HEK293T (cell line): ENCODE measurements at regions not wholly inside any gene's neighbourhood (a gene's known extent, or its start where the extent isn't known, plus 50 kb on each side); places are given as distances from the start of the nearest gene placed in this dataset.

ENCODE experiments used
- CTCF ChIA-PET: fragments of 350-600 bp; formaldehyde crosslinking; extraction: SDS; loops from one replicate; lab custom pipeline; 2021; ENCODE audit warnings: antibody characterized with exemption, inconsistent platforms; lab: Yijun Ruan, JAX
- POLR2A ChIA-PET: fragments of 350-600 bp; formaldehyde crosslinking; extraction: SDS; loops from one replicate; lab custom pipeline; 2020; ENCODE audit warnings: antibody characterized with exemption, inconsistent platforms; lab: Yijun Ruan, JAX
- DNase-seq: peaks from one replicate; pipeline ENCODE4 v3.0.0; 2012; ENCODE audit warnings: mixed read lengths; ENCODE audit errors: extremely low spot score
- ARNT ChIP-seq: fragments of 450-650 bp; IDR thresholded peaks from 2 replicates; pipeline ENCODE4 v1.6.1; 2017; ENCODE audit warnings: mild to moderate bottlenecking
- BHLHE40 ChIP-seq: fragments of 450-650 bp; IDR thresholded peaks from 2 replicates; pipeline ENCODE4 v1.6.1; 2016; ENCODE audit warnings: mild to moderate bottlenecking, moderate library complexity, borderline replicate concordance
- CTBP1 ChIP-seq: fragments of 450-650 bp; IDR thresholded peaks from 2 replicates; pipeline ENCODE4 v1.6.1; 2016; ENCODE audit warnings: borderline replicate concordance
- ELF4 ChIP-seq: fragments of 450-650 bp; IDR thresholded peaks from 2 replicates; pipeline ENCODE4 v1.6.1; 2017; ENCODE audit warnings: antibody characterized with exemption
- FOXA1 ChIP-seq: fragments of 450-650 bp; IDR thresholded peaks from 2 replicates; pipeline ENCODE4 v1.6.1; 2016; ENCODE audit warnings: mild to moderate bottlenecking
- FOXK2 ChIP-seq: fragments of 450-650 bp; IDR thresholded peaks from 2 replicates; pipeline ENCODE4 v1.6.1; 2016; ENCODE audit warnings: mild to moderate bottlenecking
- FOXM1 ChIP-seq: fragments of 450-650 bp; IDR thresholded peaks from 2 replicates; pipeline ENCODE4 v1.6.1; 2017; ENCODE audit warnings: mild to moderate bottlenecking, borderline replicate concordance
- HDGF ChIP-seq: fragments of 450-650 bp; IDR thresholded peaks from 2 replicates; pipeline ENCODE4 v1.6.1; 2017; ENCODE audit warnings: antibody characterized with exemption, borderline replicate concordance
- L3MBTL2 ChIP-seq: fragments of 450-650 bp; conservative IDR thresholded peaks from 2 replicates; pipeline ENCODE4 v1.6.1; 2016; ENCODE audit warnings: mild to moderate bottlenecking
- LEF1 ChIP-seq: fragments of 450-650 bp; IDR thresholded peaks from 2 replicates; pipeline ENCODE4 v1.6.1; 2017; ENCODE audit warnings: mild to moderate bottlenecking, borderline replicate concordance
- NFRKB ChIP-seq: fragments of 450-650 bp; IDR thresholded peaks from 2 replicates; pipeline ENCODE4 v1.6.1; 2016; ENCODE audit warnings: mild to moderate bottlenecking, moderate library complexity
- SP1 ChIP-seq: fragments of 450-650 bp; IDR thresholded peaks from 2 replicates; pipeline ENCODE4 v1.6.1; 2017
- SUZ12 ChIP-seq: fragments of 450-650 bp; IDR thresholded peaks from 2 replicates; pipeline ENCODE4 v1.6.1; 2016; ENCODE audit warnings: mild to moderate bottlenecking
- TARDBP ChIP-seq: fragments of 450-650 bp; IDR thresholded peaks from 2 replicates; pipeline ENCODE4 v1.6.1; 2016
- ZNF384 ChIP-seq: fragments of 450-650 bp; IDR thresholded peaks from 2 replicates; pipeline ENCODE4 v1.6.1; 2016
- TF ChIP-seq, protein P1 (sequence below): fragments of 450-650 bp; IDR thresholded peaks from 2 replicates; pipeline ENCODE4 v1.6.1; 2016

DNA sequence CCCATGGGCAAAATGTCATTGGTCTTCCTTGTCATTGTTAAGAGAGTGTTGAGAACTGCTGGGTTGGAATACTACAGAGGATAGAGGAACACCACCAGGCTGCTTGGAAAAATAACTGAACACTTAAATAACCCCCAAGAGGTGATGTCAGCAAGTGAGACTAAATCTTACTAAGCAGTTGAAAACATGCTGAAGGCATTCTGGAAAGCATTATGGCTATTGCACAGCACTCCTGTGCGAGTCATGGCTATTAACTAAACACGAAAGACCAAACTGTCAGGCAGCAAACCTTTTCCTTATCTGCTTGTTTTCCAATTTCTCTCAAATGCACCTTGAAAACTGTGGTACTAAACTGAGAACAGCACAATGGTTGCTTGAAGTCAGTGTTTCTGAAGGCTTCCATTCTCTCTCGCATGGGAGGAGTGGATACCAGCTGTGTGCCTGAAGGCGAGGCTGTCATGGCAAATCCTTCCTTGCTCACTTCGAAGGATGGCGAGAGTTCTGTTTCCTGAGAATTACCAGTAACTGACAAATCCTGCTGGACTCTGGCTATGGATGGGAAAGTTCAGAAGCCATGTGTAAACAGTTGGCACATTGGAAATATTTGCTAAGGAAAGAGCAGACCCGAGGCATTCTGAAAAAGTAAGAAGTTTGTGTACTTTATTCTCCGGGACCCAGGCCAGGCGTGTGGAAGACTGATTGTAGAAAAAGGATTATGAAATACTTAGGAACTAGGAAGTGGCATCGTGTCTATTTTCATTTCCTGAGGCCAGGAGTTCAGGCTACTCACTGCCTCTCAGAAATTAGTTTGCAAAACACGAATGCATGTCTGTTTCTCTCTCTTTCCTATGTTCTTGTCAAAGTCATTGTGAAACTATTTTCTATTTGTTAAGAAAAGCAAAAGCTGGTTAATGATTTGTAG lies 182.1 kb downstream of the DMRT2 start:
- POLR2A ChIA-PET: no interaction called here
- DNase-seq: no peak
- TF ChIP-seq HDGF (no peak), TARDBP (no peak), SUZ12 (no peak), CTBP1 (no peak), ELF4 (no peak), BHLHE40 (no peak), FOXK2 (no peak), L3MBTL2 (no peak), LEF1 (no peak), SP1 (no peak), FOXM1 (no peak), NFRKB (no peak), ZNF384 (no peak), FOXA1 (no peak), ARNT (no peak)
- TF ChIP-seq, protein P1, sequence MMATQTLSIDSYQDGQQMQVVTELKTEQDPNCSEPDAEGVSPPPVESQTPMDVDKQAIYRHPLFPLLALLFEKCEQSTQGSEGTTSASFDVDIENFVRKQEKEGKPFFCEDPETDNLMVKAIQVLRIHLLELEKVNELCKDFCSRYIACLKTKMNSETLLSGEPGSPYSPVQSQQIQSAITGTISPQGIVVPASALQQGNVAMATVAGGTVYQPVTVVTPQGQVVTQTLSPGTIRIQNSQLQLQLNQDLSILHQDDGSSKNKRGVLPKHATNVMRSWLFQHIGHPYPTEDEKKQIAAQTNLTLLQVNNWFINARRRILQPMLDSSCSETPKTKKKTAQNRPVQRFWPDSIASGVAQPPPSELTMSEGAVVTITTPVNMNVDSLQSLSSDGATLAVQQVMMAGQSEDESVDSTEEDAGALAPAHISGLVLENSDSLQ: no peak
- CTCF ChIA-PET: no interaction called here

DNA sequence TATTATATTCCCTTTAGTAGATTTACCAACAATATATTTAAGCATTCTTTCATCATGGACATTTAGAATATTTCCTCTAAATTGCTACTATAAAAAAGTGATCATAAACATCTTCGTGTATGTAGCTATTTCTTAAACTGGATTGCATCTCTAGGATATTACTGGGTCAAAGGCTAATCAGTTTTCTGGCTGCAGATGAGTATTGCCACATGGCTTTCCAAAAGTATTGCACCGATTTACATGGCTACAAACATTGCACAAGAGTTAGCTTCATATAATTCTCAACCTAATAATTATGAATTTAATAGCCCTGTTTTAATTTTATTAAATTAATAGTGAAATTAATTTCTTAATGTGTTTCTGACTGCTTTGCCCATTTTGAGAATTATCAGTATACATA lies 183.4 kb downstream of the DMRT2 start:
- ChIA-PET CTCF (no interaction called here), POLR2A (no interaction called here)
- no peak for DNase-seq
- TF ChIP-seq L3MBTL2 (no peak), SP1 (no peak), FOXA1 (no peak), ELF4 (no peak), CTBP1 (no peak), FOXM1 (no peak), ZNF384 (no peak), BHLHE40 (no peak), LEF1 (no peak), SUZ12 (no peak), HDGF (no peak), TARDBP (no peak), ARNT (no peak), FOXK2 (no peak), NFRKB (no peak)
- TF ChIP-seq, protein P1: no peak

DNA sequence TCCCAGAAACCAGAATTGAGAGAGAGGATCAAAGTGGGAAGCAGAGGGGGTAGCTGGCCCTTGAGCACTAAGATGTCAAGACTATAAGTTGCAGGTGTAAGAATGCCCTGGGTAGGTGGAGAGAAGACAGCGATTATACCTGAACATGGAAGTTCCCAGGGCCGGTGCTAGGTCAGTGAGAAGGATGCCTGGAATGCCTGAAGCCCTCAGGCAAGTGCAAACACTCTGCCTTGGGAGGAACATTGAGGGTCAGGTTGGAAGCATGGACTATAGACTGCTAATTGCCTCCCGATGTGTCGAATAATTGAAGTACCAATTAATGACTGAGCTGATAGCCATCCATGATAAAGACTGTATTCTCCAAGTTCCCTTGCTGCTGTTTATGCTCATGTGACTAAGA lies 185.5 kb downstream of the DMRT2 start:
- POLR2A ChIA-PET: no interaction called here
- CTCF ChIA-PET: no interaction called here
- DNase-seq: no peak
- TF ChIP-seq TARDBP: no peak
- TF ChIP-seq, protein P1: no peak
- no peak for TF ChIP-seq L3MBTL2
- no peak for TF ChIP-seq BHLHE40
- no peak for TF ChIP-seq SP1
- no peak for TF ChIP-seq SUZ12
- TF ChIP-seq FOXK2: no peak
- no peak for TF ChIP-seq NFRKB
- TF ChIP-seq CTBP1: no peak
- no peak for TF ChIP-seq LEF1
- no peak for TF ChIP-seq FOXM1
- TF ChIP-seq ELF4: no peak
- no peak for TF ChIP-seq ZNF384

DNA sequence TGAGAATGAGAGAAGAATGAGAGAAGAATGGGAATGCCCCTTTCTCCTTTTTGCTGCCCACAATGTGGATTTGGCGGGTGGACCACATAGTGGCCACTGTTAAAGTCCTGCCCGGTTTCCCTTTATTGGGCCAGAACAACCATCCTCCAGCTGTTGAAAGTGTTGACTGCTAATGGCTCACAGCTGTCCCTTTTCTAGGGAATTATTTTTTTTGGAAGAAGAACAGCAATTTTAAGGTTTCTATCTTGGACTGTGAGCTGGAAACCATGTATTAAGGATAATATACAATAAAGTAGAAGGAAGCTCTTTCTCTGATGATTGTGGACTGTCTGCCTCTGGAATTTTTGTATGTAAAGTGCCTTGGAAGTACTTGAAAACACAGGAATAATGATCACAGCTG lies 185.9 kb downstream of the DMRT2 start:
- POLR2A ChIA-PET: no interaction called here
- DNase-seq: no peak
- TF ChIP-seq FOXK2: no peak
- TF ChIP-seq SP1: no peak
- TF ChIP-seq NFRKB: no peak
- no peak for TF ChIP-seq ARNT
- no peak for TF ChIP-seq LEF1
- TF ChIP-seq SUZ12: no peak
- TF ChIP-seq, protein P1: no peak
- TF ChIP-seq HDGF: no peak
- TF ChIP-seq TARDBP: no peak
- CTCF ChIA-PET: no interaction called here

DNA sequence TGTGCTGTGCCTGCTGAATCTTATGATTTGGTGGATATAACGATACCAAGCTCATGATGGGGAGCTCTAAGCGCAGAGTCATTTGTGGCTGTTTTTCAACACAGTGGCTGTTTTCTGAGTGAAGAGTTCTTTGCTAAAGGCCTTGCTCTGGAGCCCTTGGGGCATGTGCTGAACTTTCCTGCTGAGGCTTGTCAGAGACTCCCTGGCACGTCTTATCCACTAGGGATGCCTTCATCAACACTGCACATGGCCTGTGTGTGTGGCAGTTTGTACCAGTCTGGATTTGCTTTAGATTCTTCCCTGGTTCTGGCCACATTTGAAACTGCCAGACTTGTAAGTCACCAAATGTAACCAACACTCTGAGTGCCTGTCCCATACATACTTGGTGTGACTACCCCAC lies 188.2 kb downstream of the DMRT2 start:
- CTCF ChIA-PET: no interaction called here
- TF ChIP-seq L3MBTL2 (no peak), NFRKB (no peak)
- TF ChIP-seq, protein P1: no peak
- DNase-seq: no peak
- POLR2A ChIA-PET: no interaction called here
